ENCODE measurements at regions not wholly inside any gene's neighbourhood (a gene's known extent, or its start where the extent isn't known, plus 50 kb on each side); places are given as distances from the start of the nearest gene placed in this dataset.

DNA sequence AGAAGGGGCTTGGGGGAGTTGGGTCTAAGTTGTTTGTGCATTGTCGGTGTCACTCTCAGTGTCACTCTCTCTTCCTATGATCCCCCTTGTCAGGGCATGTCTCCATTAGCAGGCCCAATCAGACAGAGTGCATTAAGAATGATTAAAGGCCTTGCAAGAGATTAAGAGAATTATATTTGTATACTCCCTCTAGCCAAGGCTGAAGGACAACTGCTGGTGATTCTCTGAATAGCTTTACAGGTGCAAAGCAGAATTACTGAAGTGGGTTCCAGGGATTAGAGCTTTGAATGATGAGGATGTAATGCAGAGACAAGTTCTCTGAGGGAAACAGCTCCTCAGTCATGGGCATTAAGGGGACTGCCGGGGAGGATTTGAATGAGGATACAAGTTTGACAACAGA, 104.8 kb upstream of the LGALSL start:
- Histone ChIP-seq H3K4me1 (ENCODE audit: insufficient read depth, poor library complexity, severe bottlenecking) (no peaks in the 10 kb centered on the region), H3K4me3 (ENCODE audit: severe bottlenecking) (no peak overlapping the region), H3K9me3 (ENCODE audit: severe bottlenecking) (no peaks in the 10 kb centered on the region), H3K36me3 (ENCODE audit: low read depth) (no peaks in the 10 kb centered on the region), H3K27ac (ENCODE audit: poor library complexity, severe bottlenecking) (no peak overlapping the region), H3K27me3 (ENCODE audit: insufficient read depth, poor library complexity, severe bottlenecking) (no peaks in the 10 kb centered on the region)
- TF ChIP-seq, protein P1, sequence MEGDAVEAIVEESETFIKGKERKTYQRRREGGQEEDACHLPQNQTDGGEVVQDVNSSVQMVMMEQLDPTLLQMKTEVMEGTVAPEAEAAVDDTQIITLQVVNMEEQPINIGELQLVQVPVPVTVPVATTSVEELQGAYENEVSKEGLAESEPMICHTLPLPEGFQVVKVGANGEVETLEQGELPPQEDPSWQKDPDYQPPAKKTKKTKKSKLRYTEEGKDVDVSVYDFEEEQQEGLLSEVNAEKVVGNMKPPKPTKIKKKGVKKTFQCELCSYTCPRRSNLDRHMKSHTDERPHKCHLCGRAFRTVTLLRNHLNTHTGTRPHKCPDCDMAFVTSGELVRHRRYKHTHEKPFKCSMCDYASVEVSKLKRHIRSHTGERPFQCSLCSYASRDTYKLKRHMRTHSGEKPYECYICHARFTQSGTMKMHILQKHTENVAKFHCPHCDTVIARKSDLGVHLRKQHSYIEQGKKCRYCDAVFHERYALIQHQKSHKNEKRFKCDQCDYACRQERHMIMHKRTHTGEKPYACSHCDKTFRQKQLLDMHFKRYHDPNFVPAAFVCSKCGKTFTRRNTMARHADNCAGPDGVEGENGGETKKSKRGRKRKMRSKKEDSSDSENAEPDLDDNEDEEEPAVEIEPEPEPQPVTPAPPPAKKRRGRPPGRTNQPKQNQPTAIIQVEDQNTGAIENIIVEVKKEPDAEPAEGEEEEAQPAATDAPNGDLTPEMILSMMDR (IDR thresholded peaks at IDR 0.05; ENCODE audit: poor library complexity, severe bottlenecking), result no peak
- no peak for DNase-seq (ENCODE audit: low spot score)
- ATAC-seq (ENCODE audit: low read depth), result no peak

DNA sequence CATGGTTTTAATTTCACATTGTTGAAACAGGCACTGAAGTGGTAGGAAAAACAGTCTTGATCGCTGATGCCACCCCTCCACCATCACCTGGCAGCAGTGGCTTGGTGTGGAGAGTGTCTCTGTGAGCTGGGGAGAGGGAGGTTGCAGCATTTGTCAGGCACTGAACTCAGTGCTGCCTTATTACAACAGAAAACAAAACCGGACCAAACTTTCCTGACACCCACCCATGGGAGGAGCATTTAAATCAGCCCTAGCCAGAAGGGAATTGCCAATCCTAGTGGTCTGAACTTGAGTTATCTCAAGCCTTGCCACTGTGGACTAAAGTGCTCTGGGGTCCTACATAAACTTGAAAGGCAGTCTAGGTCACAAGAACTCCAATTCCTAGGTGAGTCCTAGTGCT, 103.0 kb upstream of the LGALSL start:
- H3K27ac ChIP-seq (ENCODE audit: poor library complexity, severe bottlenecking), result no peak overlapping the region
- TF ChIP-seq, protein P1 (IDR thresholded peaks at IDR 0.05; ENCODE audit: poor library complexity, severe bottlenecking), result no peak
- no peak for ATAC-seq (ENCODE audit: low read depth)

DNA sequence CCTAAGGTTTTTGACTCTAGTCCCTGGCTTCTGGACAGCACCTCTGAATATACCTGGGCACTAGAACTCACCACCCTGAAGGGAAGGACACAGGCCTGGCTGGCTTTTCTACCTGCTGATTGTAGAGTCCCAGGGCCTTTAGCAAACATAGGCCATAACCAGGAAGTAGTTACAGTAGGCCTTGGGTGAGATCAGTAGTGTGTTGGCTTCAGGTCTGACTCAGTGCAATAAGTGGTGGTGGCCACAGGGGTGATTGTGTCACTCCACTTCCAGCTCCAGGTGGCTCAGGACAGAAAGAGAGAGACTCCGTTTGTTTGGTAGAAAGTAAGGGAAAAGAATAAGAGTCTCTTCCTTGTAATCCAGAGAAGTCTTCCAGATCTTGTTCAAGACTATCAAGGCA, 101.7 kb upstream of the LGALSL start:
- Histone ChIP-seq H3K27ac (ENCODE audit: poor library complexity, severe bottlenecking) (no peak overlapping the region), H3K4me1 (ENCODE audit: insufficient read depth, poor library complexity, severe bottlenecking) (peaks cover 10% of the 10 kb centered on the region), H3K36me3 (ENCODE audit: low read depth) (no peaks in the 10 kb centered on the region), H3K27me3 (ENCODE audit: insufficient read depth, poor library complexity, severe bottlenecking) (no peaks in the 10 kb centered on the region), H3K9me3 (ENCODE audit: severe bottlenecking) (no peaks in the 10 kb centered on the region), H3K4me3 (ENCODE audit: severe bottlenecking) (no peak overlapping the region)
- TF ChIP-seq, protein P1 (IDR thresholded peaks at IDR 0.05; ENCODE audit: poor library complexity, severe bottlenecking), result no peak
- no peak for ATAC-seq (ENCODE audit: low read depth)
- DNase-seq (ENCODE audit: low spot score), result no peak

More for the DNA sequence above, 103.0 kb upstream of the LGALSL start:
- no peaks in the 10 kb centered on the region for H3K27me3 ChIP-seq (ENCODE audit: insufficient read depth, poor library complexity, severe bottlenecking)
- H3K36me3 ChIP-seq (ENCODE audit: low read depth), result no peaks in the 10 kb centered on the region
- peaks cover 10% of the 10 kb centered on the region for H3K4me1 ChIP-seq (ENCODE audit: insufficient read depth, poor library complexity, severe bottlenecking)
- no peak for DNase-seq (ENCODE audit: low spot score)
- H3K9me3 ChIP-seq (ENCODE audit: severe bottlenecking), result no peaks in the 10 kb centered on the region
- H3K4me3 ChIP-seq (ENCODE audit: severe bottlenecking), result no peak overlapping the region

DNA sequence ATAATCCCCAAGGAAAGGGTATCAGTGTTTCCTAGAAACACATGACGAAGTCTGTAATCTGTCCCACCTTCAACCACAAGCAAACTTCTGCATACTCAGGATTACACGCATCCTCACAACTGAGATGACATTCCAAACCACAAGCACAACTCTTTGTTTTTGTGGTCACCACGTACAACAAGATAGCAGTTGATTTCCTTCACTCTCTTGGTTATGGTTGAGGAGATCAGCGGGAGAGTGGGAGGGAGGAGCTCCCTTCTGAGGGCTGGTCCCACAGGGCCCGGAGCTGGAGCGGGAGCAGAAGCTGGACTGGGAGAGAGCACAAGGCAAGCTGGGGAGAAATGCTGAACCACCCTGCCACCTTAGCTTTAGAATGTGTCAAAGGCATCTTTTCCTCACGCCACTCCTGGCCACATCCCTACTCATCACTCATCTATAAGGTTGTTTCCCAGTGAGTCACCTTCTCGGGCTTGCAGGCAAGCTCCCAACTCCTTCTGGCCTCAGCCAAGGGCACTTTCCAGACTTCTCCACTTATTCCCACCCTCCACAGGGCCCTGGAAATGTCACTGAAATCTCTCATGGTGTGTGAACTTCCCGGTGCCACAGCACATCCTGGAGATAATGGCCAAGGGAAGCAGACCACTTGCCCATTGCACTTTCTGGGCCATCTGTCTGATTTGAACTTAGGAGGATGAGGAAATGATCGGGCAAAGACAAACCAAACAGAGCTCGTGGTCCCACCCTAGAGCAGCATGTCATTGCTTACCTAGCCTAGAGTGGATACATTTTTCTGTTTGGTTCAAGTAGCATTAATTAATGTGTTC, 98.9 kb upstream of the LGALSL start:
- Histone ChIP-seq H3K27me3 (ENCODE audit: insufficient read depth, poor library complexity, severe bottlenecking) (no peaks in the 10 kb centered on the region), H3K36me3 (ENCODE audit: low read depth) (no peaks in the 10 kb centered on the region), H3K4me3 (ENCODE audit: severe bottlenecking) (no peak overlapping the region), H3K9me3 (ENCODE audit: severe bottlenecking) (no peaks in the 10 kb centered on the region), H3K27ac (ENCODE audit: poor library complexity, severe bottlenecking) (peak overlapping the region; percentile 4), H3K4me1 (ENCODE audit: insufficient read depth, poor library complexity, severe bottlenecking) (peaks cover 19% of the 10 kb centered on the region)
- TF ChIP-seq, protein P1 (IDR thresholded peaks at IDR 0.05; ENCODE audit: poor library complexity, severe bottlenecking), result no peak
- ATAC-seq (ENCODE audit: low read depth), result peak; percentile 62
- no peak for DNase-seq (ENCODE audit: low spot score)

DNA sequence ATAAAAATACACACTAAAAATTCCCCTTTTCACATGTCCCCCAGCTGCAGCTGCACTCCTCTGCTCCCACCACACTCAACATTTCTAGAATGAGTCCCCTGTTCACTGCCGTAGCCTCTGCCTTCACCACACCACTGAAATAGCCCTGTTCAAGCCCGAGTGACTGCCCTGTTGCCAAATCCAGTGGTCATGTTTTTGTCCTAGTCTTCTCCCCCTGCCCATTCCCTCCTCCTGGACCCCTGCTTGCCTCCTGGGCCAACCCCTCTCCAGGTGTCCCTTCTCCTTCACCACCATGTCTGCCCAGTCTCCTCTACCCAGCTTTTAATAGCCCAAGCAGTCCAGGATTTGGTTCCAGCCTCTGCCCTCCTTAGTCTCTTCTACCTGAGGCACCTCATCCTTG, 97.1 kb upstream of the LGALSL start:
- TF ChIP-seq, protein P1 (IDR thresholded peaks at IDR 0.05; ENCODE audit: poor library complexity, severe bottlenecking), result no peak
- no peak for ATAC-seq (ENCODE audit: low read depth)
- H3K27me3 ChIP-seq (ENCODE audit: insufficient read depth, poor library complexity, severe bottlenecking), result no peaks in the 10 kb centered on the region
- peaks cover 26% of the 10 kb centered on the region for H3K4me1 ChIP-seq (ENCODE audit: insufficient read depth, poor library complexity, severe bottlenecking)
- H3K27ac ChIP-seq (ENCODE audit: poor library complexity, severe bottlenecking), result no peak overlapping the region
- DNase-seq (ENCODE audit: low spot score), result no peak
- H3K4me3 ChIP-seq (ENCODE audit: severe bottlenecking), result no peak overlapping the region
- H3K36me3 ChIP-seq (ENCODE audit: low read depth), result no peaks in the 10 kb centered on the region
- H3K9me3 ChIP-seq (ENCODE audit: severe bottlenecking), result no peaks in the 10 kb centered on the region
